Caco-2 (cell line): ENCODE measurements at regions not wholly inside any gene's neighbourhood (a gene's known extent, or its start where the extent isn't known, plus 50 kb on each side); places are given as distances from the start of the nearest gene placed in this dataset.

Experiments used
- BruUV-seq: library from RNA; stranded (reverse); fragments of 400-500 nt; replicated peaks from 2 replicates; lab custom pipeline; 2021; lab: Mats Ljungman, UMichigan
- CTCF ChIA-PET: fragments of 300-600 bp; sonication (Branson Sonifier 250); formaldehyde crosslinking; loops from one replicate; lab custom pipeline; 2022; ENCODE audit warnings: antibody characterized with exemption; lab: Charles Lee
- POLR2A ChIA-PET: fragments of 300-600 bp; sonication (Branson Sonifier 250); formaldehyde crosslinking; loops from one replicate; lab custom pipeline; 2022; ENCODE audit warnings: antibody characterized with exemption; lab: Charles Lee
- DNase-seq, 2 experiments: peaks; one replicate each; pipeline versions ENCODE4 v3.0.0 to v3.0.0-alpha.2; 2020 to 2022
- H3K27me3 ChIP-seq: replicated peaks from 2 replicates; pipeline ENCODE4 v1.6.0; 2011; ENCODE audit warnings: low read length; ENCODE audit not compliant: control insufficient read depth, insufficient read depth
- H3K36me3 ChIP-seq: 2 replicates; pipeline ENCODE4 v1.5.1; 2011; ENCODE audit warnings: low read length; ENCODE audit not compliant: control insufficient read depth, insufficient read depth
- H3K4me1 ChIP-seq: fragments of 250-450 bp; sonication (Bioruptor Pico); 2 replicates; pipeline ENCODE4 v1.5.1; 2020; ENCODE audit warnings: mild to moderate bottlenecking
- H3K4me3 ChIP-seq: 2 replicates; pipeline ENCODE4 v1.5.1; 2011; ENCODE audit warnings: low read depth, mild to moderate bottlenecking, control low read depth, low read length
- H3K9me3 ChIP-seq: fragments of 250-450 bp; sonication (Bioruptor Pico); 2 replicates; pipeline ENCODE4 v1.5.1; 2020; ENCODE audit warnings: mild to moderate bottlenecking, moderate library complexity
- H3K27ac Mint-ChIP-seq: one replicate; pipeline ENCODE4 v1.8.0; 2022; ENCODE audit warnings: mixed read lengths; ENCODE audit not compliant: unreplicated experiment
- H3K27me3 Mint-ChIP-seq: one replicate; pipeline ENCODE4 v1.8.0; 2022; ENCODE audit warnings: mixed read lengths; ENCODE audit not compliant: insufficient read depth, unreplicated experiment
- H3K36me3 Mint-ChIP-seq: one replicate; pipeline ENCODE4 v1.8.0; 2022; ENCODE audit warnings: mild to moderate bottlenecking, mixed read lengths; ENCODE audit not compliant: insufficient read depth, unreplicated experiment
- H3K4me1 Mint-ChIP-seq: one replicate; pipeline ENCODE4 v1.8.0; 2022; ENCODE audit warnings: low read depth, mixed read lengths; ENCODE audit not compliant: unreplicated experiment
- H3K4me3 Mint-ChIP-seq: one replicate; pipeline ENCODE4 v1.8.0; 2022; ENCODE audit warnings: mild to moderate bottlenecking, moderate library complexity, mixed read lengths; ENCODE audit not compliant: unreplicated experiment
- H3K9me3 Mint-ChIP-seq: one replicate; pipeline ENCODE4 v1.8.0; 2022; ENCODE audit warnings: mixed read lengths; ENCODE audit not compliant: unreplicated experiment
- CTCF ChIP-seq, 2 experiments: fragments of 200-600 bp in 1 of 2; IDR thresholded peaks; 1 replicate in 1 of 2; 2 replicates in 1 of 2; pipeline versions ENCODE4 v1.5.1 to v1.8.0; 2011 to 2022; ENCODE audit warnings: antibody characterized with exemption in 1 of 2, control low read depth in 1 of 2, inconsistent platforms in 1 of 2, low read depth in 1 of 2, low read length in 1 of 2, mild to moderate bottlenecking in 1 of 2, moderate library complexity in 1 of 2; ENCODE audit not compliant: insufficient read depth in 1 of 2, severe bottlenecking in 1 of 2, unreplicated experiment in 1 of 2
- intact Hi-C: fragments of 100-400 bp; cut with micrococcal nuclease; formaldehyde crosslinking; loops from one replicate; pipeline ENCODE4 v1.10.0; 2022; ENCODE audit not compliant: unreplicated experiment

GRCh38 chr1:55464550-55464949 is 249.4 kb upstream of the USP24 start:
- CTCF ChIA-PET: no interaction called here

GRCh38 chr1:55463814-55464475 is 248.8 kb upstream of the USP24 start:
- Histone ChIP-seq H3K4me1 (no peaks in the 10 kb centered on the region), H3K9me3 (no peaks in the 10 kb centered on the region), H3K4me3 (no peak overlapping the region), H3K36me3 (no peaks in the 10 kb centered on the region), H3K27me3 (no peaks in the 10 kb centered on the region)
- no peak for DNase-seq
- ChIA-PET POLR2A (no interaction called here), CTCF (no interaction called here)
- H3K27ac Mint-ChIP-seq: no peak overlapping the region
- no TSS peak for BruUV-seq
- intact Hi-C loops: no loop called here
- no peak for TF ChIP-seq CTCF (IDR thresholded peaks at IDR 0.05; ENCODE audit: insufficient read depth in 1 of 2, low read depth in 1 of 2, low read length in 1 of 2, severe bottlenecking in 1 of 2, unreplicated experiment in 1 of 2)
- H3K4me1 Mint-ChIP-seq: no peaks in the 10 kb centered on the region
- no peaks in the 10 kb centered on the region for H3K9me3 Mint-ChIP-seq
- no peaks in the 10 kb centered on the region for H3K27me3 Mint-ChIP-seq
- no peaks in the 10 kb centered on the region for H3K36me3 Mint-ChIP-seq
- no peak overlapping the region for H3K4me3 Mint-ChIP-seq

More at GRCh38 chr1:55464550-55464949, 249.4 kb upstream of the USP24 start:
- Mint-ChIP-seq H3K4me3 (no peak overlapping the region), H3K9me3 (no peaks in the 10 kb centered on the region), H3K27ac (no peak overlapping the region), H3K4me1 (no peaks in the 10 kb centered on the region), H3K36me3 (no peaks in the 10 kb centered on the region), H3K27me3 (no peaks in the 10 kb centered on the region)
- no peak overlapping the region for H3K4me3 ChIP-seq
- TF ChIP-seq CTCF (IDR thresholded peaks at IDR 0.05; ENCODE audit: insufficient read depth in 1 of 2, low read depth in 1 of 2, low read length in 1 of 2, severe bottlenecking in 1 of 2, unreplicated experiment in 1 of 2): no peak
- DNase-seq: no peak
- POLR2A ChIA-PET: no interaction called here
- no peaks in the 10 kb centered on the region for H3K27me3 ChIP-seq
- no peaks in the 10 kb centered on the region for H3K36me3 ChIP-seq
- no peaks in the 10 kb centered on the region for H3K9me3 ChIP-seq
- no TSS peak for BruUV-seq
- no peaks in the 10 kb centered on the region for H3K4me1 ChIP-seq
- intact Hi-C loops: no loop called here

- no peak for DNase-seq
- no TSS peak for BruUV-seq
Measured at GRCh38 chr1:55457874-55458273, 242.7 kb upstream of the USP24 start.

More at GRCh38 chr1:55457874-55458273, 242.7 kb upstream of the USP24 start:
- H3K9me3 ChIP-seq: no peaks in the 10 kb centered on the region
- H3K36me3 ChIP-seq: no peaks in the 10 kb centered on the region
- H3K4me1 ChIP-seq: no peaks in the 10 kb centered on the region
- no peaks in the 10 kb centered on the region for H3K9me3 Mint-ChIP-seq
- no peaks in the 10 kb centered on the region for H3K4me1 Mint-ChIP-seq
- H3K4me3 Mint-ChIP-seq: no peak overlapping the region
- ChIA-PET CTCF (no interaction called here), POLR2A (no interaction called here)
- no peaks in the 10 kb centered on the region for H3K27me3 ChIP-seq
- TF ChIP-seq CTCF (IDR thresholded peaks at IDR 0.05; ENCODE audit: insufficient read depth in 1 of 2, low read depth in 1 of 2, low read length in 1 of 2, severe bottlenecking in 1 of 2, unreplicated experiment in 1 of 2): no peak
- intact Hi-C loops: no loop called here
- H3K36me3 Mint-ChIP-seq: no peaks in the 10 kb centered on the region
- no peak overlapping the region for H3K4me3 ChIP-seq
- H3K27ac Mint-ChIP-seq: no peak overlapping the region
- H3K27me3 Mint-ChIP-seq: no peaks in the 10 kb centered on the region
